Caco-2 (cell line): ENCODE measurements at regions not wholly inside any gene's neighbourhood (a gene's known extent, or its start where the extent isn't known, plus 50 kb on each side); places are given as distances from the start of the nearest gene placed in this dataset.

Source experiments
- BruUV-seq: library from RNA; stranded (reverse); fragments of 400-500 nt; replicated peaks from 2 replicates; lab custom pipeline; 2021; lab: Mats Ljungman, UMichigan
- CTCF ChIA-PET: fragments of 300-600 bp; sonication (Branson Sonifier 250); formaldehyde crosslinking; loops from one replicate; lab custom pipeline; 2022; ENCODE audit warnings: antibody characterized with exemption; lab: Charles Lee
- POLR2A ChIA-PET: fragments of 300-600 bp; sonication (Branson Sonifier 250); formaldehyde crosslinking; loops from one replicate; lab custom pipeline; 2022; ENCODE audit warnings: antibody characterized with exemption; lab: Charles Lee
- DNase-seq, 2 experiments: peaks; one replicate each; pipeline versions ENCODE4 v3.0.0 to v3.0.0-alpha.2; 2020 to 2022
- H3K27me3 ChIP-seq: replicated peaks from 2 replicates; pipeline ENCODE4 v1.6.0; 2011; ENCODE audit warnings: low read length; ENCODE audit not compliant: control insufficient read depth, insufficient read depth
- H3K36me3 ChIP-seq: 2 replicates; pipeline ENCODE4 v1.5.1; 2011; ENCODE audit warnings: low read length; ENCODE audit not compliant: control insufficient read depth, insufficient read depth
- H3K4me1 ChIP-seq: fragments of 250-450 bp; sonication (Bioruptor Pico); 2 replicates; pipeline ENCODE4 v1.5.1; 2020; ENCODE audit warnings: mild to moderate bottlenecking
- H3K4me3 ChIP-seq: 2 replicates; pipeline ENCODE4 v1.5.1; 2011; ENCODE audit warnings: low read depth, mild to moderate bottlenecking, control low read depth, low read length
- H3K9me3 ChIP-seq: fragments of 250-450 bp; sonication (Bioruptor Pico); 2 replicates; pipeline ENCODE4 v1.5.1; 2020; ENCODE audit warnings: mild to moderate bottlenecking, moderate library complexity
- H3K27ac Mint-ChIP-seq: one replicate; pipeline ENCODE4 v1.8.0; 2022; ENCODE audit warnings: mixed read lengths; ENCODE audit not compliant: unreplicated experiment
- H3K27me3 Mint-ChIP-seq: one replicate; pipeline ENCODE4 v1.8.0; 2022; ENCODE audit warnings: mixed read lengths; ENCODE audit not compliant: insufficient read depth, unreplicated experiment
- H3K36me3 Mint-ChIP-seq: one replicate; pipeline ENCODE4 v1.8.0; 2022; ENCODE audit warnings: mild to moderate bottlenecking, mixed read lengths; ENCODE audit not compliant: insufficient read depth, unreplicated experiment
- H3K4me1 Mint-ChIP-seq: one replicate; pipeline ENCODE4 v1.8.0; 2022; ENCODE audit warnings: low read depth, mixed read lengths; ENCODE audit not compliant: unreplicated experiment
- H3K4me3 Mint-ChIP-seq: one replicate; pipeline ENCODE4 v1.8.0; 2022; ENCODE audit warnings: mild to moderate bottlenecking, moderate library complexity, mixed read lengths; ENCODE audit not compliant: unreplicated experiment
- H3K9me3 Mint-ChIP-seq: one replicate; pipeline ENCODE4 v1.8.0; 2022; ENCODE audit warnings: mixed read lengths; ENCODE audit not compliant: unreplicated experiment
- intact Hi-C: fragments of 100-400 bp; cut with micrococcal nuclease; formaldehyde crosslinking; loops from one replicate; pipeline ENCODE4 v1.10.0; 2022; ENCODE audit not compliant: unreplicated experiment
- TF ChIP-seq, protein P1 (sequence below), 2 experiments: fragments of 200-600 bp in 1 of 2; IDR thresholded peaks; 1 replicate in 1 of 2; 2 replicates in 1 of 2; pipeline versions ENCODE4 v1.5.1 to v1.8.0; 2011 to 2022; ENCODE audit warnings: antibody characterized with exemption in 1 of 2, control low read depth in 1 of 2, inconsistent platforms in 1 of 2, low read depth in 1 of 2, low read length in 1 of 2, mild to moderate bottlenecking in 1 of 2, moderate library complexity in 1 of 2; ENCODE audit not compliant: insufficient read depth in 1 of 2, severe bottlenecking in 1 of 2, unreplicated experiment in 1 of 2

DNA sequence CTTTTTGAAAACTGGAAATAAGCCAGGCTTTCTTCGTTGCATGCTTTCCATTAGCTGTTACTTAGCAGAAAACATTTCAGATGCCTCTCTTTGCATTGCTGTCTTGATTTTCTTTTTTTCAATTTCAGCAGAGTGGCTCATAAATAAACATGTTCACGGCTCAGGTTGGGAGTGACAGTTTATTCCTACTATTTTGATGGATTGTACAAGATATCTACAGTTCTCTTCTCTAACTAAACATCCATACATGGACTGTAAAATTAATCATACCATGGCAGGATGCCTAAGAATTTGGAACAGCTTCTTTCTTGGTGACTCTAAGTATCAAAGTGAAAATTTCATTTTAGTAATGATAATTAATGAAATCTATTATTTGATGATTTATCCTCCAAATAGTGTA is 130.5 kb upstream of the EPHA7 start:
- Mint-ChIP-seq H3K27ac (no peak overlapping the region), H3K27me3 (no peaks in the 10 kb centered on the region)
- CTCF ChIA-PET: no interaction called here

DNA sequence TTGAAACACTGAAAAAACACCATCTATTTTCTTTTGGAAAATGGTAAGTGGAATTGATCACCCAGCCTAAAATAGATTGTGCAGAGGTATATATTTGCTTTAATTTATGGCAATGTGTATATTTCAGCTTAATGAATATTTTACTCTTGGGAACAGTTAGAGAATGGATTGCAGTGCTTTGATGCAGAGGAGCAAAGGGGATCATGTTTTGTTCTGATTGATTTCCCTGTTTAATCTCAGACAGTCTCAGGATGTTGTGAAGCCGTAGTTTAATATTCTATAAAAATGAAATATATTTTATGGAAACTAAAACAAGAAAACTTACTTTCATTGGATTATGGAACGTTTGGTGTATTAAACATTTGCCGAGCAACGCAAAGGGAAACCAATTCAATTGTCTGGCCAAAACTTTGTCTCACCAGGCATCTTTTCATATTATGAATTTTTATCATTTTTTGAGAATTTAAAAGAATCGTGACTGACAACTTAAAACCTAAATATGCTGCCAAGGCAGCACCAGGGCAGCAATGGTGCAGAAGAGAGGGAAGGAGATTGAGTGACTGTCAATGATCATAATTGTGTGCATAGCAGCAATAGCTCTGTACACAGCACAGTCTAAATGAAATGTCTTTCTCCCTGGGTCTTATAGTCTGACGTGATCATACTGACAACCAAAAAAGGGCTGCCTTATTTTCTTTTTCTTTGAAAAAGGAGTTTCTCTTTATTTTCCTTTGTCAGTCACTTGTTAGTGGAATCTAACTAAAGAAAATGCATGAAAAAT is 105.5 kb upstream of the EPHA7 start:
- Histone ChIP-seq H3K36me3 (no peaks in the 10 kb centered on the region), H3K9me3 (no peaks in the 10 kb centered on the region), H3K4me3 (no peak overlapping the region), H3K4me1 (no peaks in the 10 kb centered on the region), H3K27me3 (no peaks in the 10 kb centered on the region)
- Mint-ChIP-seq H3K9me3 (no peaks in the 10 kb centered on the region), H3K4me3 (no peak overlapping the region), H3K27ac (no peak overlapping the region), H3K36me3 (no peaks in the 10 kb centered on the region), H3K4me1 (no peaks in the 10 kb centered on the region), H3K27me3 (no peaks in the 10 kb centered on the region)
- POLR2A ChIA-PET: no interaction called here
- CTCF ChIA-PET: no interaction called here
- BruUV-seq: no TSS peak
- TF ChIP-seq, protein P1, sequence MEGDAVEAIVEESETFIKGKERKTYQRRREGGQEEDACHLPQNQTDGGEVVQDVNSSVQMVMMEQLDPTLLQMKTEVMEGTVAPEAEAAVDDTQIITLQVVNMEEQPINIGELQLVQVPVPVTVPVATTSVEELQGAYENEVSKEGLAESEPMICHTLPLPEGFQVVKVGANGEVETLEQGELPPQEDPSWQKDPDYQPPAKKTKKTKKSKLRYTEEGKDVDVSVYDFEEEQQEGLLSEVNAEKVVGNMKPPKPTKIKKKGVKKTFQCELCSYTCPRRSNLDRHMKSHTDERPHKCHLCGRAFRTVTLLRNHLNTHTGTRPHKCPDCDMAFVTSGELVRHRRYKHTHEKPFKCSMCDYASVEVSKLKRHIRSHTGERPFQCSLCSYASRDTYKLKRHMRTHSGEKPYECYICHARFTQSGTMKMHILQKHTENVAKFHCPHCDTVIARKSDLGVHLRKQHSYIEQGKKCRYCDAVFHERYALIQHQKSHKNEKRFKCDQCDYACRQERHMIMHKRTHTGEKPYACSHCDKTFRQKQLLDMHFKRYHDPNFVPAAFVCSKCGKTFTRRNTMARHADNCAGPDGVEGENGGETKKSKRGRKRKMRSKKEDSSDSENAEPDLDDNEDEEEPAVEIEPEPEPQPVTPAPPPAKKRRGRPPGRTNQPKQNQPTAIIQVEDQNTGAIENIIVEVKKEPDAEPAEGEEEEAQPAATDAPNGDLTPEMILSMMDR (IDR thresholded peaks at IDR 0.05; ENCODE audit: insufficient read depth in 1 of 2, low read depth in 1 of 2, low read length in 1 of 2, severe bottlenecking in 1 of 2, unreplicated experiment in 1 of 2): no peak
- intact Hi-C loops: no loop called here
- no peak for DNase-seq

More for the DNA sequence above, 130.5 kb upstream of the EPHA7 start:
- Histone ChIP-seq H3K36me3 (no peaks in the 10 kb centered on the region), H3K4me3 (no peak overlapping the region), H3K27me3 (no peaks in the 10 kb centered on the region), H3K9me3 (no peaks in the 10 kb centered on the region), H3K4me1 (no peaks in the 10 kb centered on the region)
- POLR2A ChIA-PET: no interaction called here
- BruUV-seq: no TSS peak
- Mint-ChIP-seq H3K9me3 (no peaks in the 10 kb centered on the region), H3K36me3 (no peaks in the 10 kb centered on the region), H3K4me3 (no peak overlapping the region), H3K4me1 (no peaks in the 10 kb centered on the region)
- TF ChIP-seq, protein P1 (IDR thresholded peaks at IDR 0.05; ENCODE audit: insufficient read depth in 1 of 2, low read depth in 1 of 2, low read length in 1 of 2, severe bottlenecking in 1 of 2, unreplicated experiment in 1 of 2): no peak
- intact Hi-C loops: no loop called here
- DNase-seq: no peak

DNA sequence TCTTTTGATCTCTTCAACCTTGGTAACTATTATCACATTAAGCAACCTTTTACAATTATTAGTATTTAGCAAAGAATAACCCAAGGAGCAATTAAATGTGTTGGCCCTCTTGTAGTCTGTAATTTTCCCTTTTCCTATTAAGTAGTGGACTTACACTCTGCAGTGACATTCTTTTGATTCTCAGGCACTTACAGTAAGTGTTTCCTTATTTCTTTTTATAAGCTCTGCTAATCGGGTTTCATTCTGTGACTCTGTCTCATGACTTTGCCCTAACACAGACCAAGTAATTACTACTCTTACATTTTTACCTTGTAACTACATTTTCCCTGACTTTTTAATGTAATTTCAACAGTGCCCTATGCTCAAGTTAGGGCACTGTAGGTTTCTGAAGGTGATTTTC is 104.0 kb upstream of the EPHA7 start:
- CTCF ChIA-PET: no interaction called here

More for the DNA sequence above, 104.0 kb upstream of the EPHA7 start:
- no TSS peak for BruUV-seq
- Mint-ChIP-seq H3K4me3 (no peak overlapping the region), H3K9me3 (no peaks in the 10 kb centered on the region), H3K4me1 (no peaks in the 10 kb centered on the region), H3K27ac (no peak overlapping the region), H3K36me3 (no peaks in the 10 kb centered on the region), H3K27me3 (no peaks in the 10 kb centered on the region)
- TF ChIP-seq, protein P1 (IDR thresholded peaks at IDR 0.05; ENCODE audit: insufficient read depth in 1 of 2, low read depth in 1 of 2, low read length in 1 of 2, severe bottlenecking in 1 of 2, unreplicated experiment in 1 of 2): no peak
- POLR2A ChIA-PET: no interaction called here
- H3K27me3 ChIP-seq: no peaks in the 10 kb centered on the region
- intact Hi-C loops: no loop called here
- no peaks in the 10 kb centered on the region for H3K9me3 ChIP-seq
- no peak overlapping the region for H3K4me3 ChIP-seq
- no peaks in the 10 kb centered on the region for H3K4me1 ChIP-seq
- DNase-seq: no peak
- H3K36me3 ChIP-seq: no peaks in the 10 kb centered on the region
